ENCODE measurements at regions not wholly inside any gene's neighbourhood (a gene's known extent, or its start where the extent isn't known, plus 50 kb on each side); places are given as distances from the start of the nearest gene placed in this dataset.

DNA sequence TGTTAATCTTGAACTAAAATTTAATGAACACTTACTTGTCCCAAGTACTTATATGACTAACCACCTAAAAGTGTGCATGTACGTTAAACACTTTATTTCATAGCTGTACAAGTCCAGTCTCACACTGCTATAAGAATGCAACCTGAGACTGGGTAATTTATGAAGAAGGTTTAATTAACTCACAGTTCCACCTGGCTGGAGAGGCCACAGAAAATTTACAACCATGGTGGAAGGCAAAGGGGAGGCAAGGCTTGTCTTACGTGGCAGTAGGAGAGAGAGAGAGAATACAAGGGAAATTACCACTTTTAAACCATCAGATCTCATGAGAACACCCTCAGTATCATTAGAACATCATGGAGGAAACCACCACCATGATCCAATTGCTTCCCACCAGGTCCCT lies 748.7 kb upstream of the HS3ST1 start:
- Histone ChIP-seq H3K27me3 (ENCODE audit: control insufficient read depth, extremely low read depth, insufficient read depth, low read length) (no peaks in the 10 kb centered on the region), H2AFZ (ENCODE audit: control insufficient read depth, low read length) (no peak overlapping the region), H3K36me3 (ENCODE audit: control insufficient read depth in 2 of 2, extremely low read depth in 1 of 2, insufficient read depth in 2 of 2, low read length in 2 of 2) (no peaks in the 10 kb centered on the region), H3K79me2 (ENCODE audit: control insufficient read depth, insufficient read depth, low read length) (no peaks in the 10 kb centered on the region), H3K9me1 (ENCODE audit: control insufficient read depth, extremely low read depth, insufficient read depth, low read length) (no peaks in the 10 kb centered on the region), H3K4me2 (ENCODE audit: control insufficient read depth, extremely low read depth, insufficient read depth, low read depth, low read length) (no peak overlapping the region), H3K9ac (ENCODE audit: control insufficient read depth, extremely low read depth, insufficient read depth, low read length) (no peak overlapping the region), H3K4me1 (ENCODE audit: control insufficient read depth, extremely low read depth, insufficient read depth, low read length) (no peaks in the 10 kb centered on the region), H3K4me3 (ENCODE audit: control insufficient read depth in 2 of 3, extremely low read depth in 1 of 3, insufficient read depth in 2 of 3, low read depth in 1 of 3, low read length in 3 of 3) (no peak overlapping the region), H3K9me3 (ENCODE audit: control insufficient read depth, low read depth, low read length) (no peaks in the 10 kb centered on the region), H3K27ac (ENCODE audit: control insufficient read depth, insufficient read depth, low read length) (no peak overlapping the region), H4K20me1 (ENCODE audit: control insufficient read depth, extremely low read depth, insufficient read depth, low read length) (no peaks in the 10 kb centered on the region)
- no peak for FAIRE-seq
- no peak for DNase-seq (ENCODE audit: low read depth, low spot score)
- dilution Hi-C loops (cut with MboI; ENCODE audit: extremely low pct_ligation_motif_present, low sequenced_read_pairs) = no loop called here
- no peak for TF ChIP-seq EZH2 (IDR thresholded peaks at IDR 0.05; ENCODE audit: low read length)
- TF ChIP-seq, protein P1, sequence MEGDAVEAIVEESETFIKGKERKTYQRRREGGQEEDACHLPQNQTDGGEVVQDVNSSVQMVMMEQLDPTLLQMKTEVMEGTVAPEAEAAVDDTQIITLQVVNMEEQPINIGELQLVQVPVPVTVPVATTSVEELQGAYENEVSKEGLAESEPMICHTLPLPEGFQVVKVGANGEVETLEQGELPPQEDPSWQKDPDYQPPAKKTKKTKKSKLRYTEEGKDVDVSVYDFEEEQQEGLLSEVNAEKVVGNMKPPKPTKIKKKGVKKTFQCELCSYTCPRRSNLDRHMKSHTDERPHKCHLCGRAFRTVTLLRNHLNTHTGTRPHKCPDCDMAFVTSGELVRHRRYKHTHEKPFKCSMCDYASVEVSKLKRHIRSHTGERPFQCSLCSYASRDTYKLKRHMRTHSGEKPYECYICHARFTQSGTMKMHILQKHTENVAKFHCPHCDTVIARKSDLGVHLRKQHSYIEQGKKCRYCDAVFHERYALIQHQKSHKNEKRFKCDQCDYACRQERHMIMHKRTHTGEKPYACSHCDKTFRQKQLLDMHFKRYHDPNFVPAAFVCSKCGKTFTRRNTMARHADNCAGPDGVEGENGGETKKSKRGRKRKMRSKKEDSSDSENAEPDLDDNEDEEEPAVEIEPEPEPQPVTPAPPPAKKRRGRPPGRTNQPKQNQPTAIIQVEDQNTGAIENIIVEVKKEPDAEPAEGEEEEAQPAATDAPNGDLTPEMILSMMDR (optimal IDR thresholded peaks at IDR 0.05 in 1 of 3, IDR thresholded peaks at IDR 0.05 in 1 of 3, conservative IDR thresholded peaks at IDR 0.05 in 1 of 3; ENCODE audit: extremely low read depth in 1 of 3, insufficient read depth in 2 of 3, low read length in 3 of 3) = no peak

DNA sequence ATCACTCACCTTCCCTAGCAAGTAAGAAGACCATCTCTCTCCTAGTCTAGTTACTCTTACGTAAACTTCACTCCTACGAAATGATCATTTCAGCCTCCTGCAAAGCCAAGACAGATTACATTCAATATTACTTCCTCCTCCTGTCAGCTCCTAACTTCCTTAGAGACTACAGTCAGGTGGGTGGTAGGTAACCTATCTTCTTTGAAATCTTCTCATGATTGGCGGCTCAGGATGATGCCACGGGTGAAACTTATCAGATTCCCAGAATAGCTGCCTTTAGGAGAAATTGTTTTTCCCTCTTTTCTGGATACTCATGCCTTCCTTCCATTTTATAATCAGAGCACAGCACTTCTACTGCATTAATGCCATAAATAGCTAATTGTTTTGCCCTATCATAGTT lies 744.8 kb upstream of the HS3ST1 start:
- H3K27me3 ChIP-seq (ENCODE audit: control insufficient read depth, extremely low read depth, insufficient read depth, low read length) = no peaks in the 10 kb centered on the region
- DNase-seq (ENCODE audit: low read depth, low spot score) = no peak
- no peaks in the 10 kb centered on the region for H3K4me1 ChIP-seq (ENCODE audit: control insufficient read depth, extremely low read depth, insufficient read depth, low read length)
- FAIRE-seq = no peak
- TF ChIP-seq, protein P1 (optimal IDR thresholded peaks at IDR 0.05 in 1 of 3, IDR thresholded peaks at IDR 0.05 in 1 of 3, conservative IDR thresholded peaks at IDR 0.05 in 1 of 3; ENCODE audit: extremely low read depth in 1 of 3, insufficient read depth in 2 of 3, low read length in 3 of 3) = no peak
- TF ChIP-seq EZH2 (IDR thresholded peaks at IDR 0.05; ENCODE audit: low read length) = no peak
- no peak overlapping the region for H3K27ac ChIP-seq (ENCODE audit: control insufficient read depth, insufficient read depth, low read length)
- no peak overlapping the region for H2AFZ ChIP-seq (ENCODE audit: control insufficient read depth, low read length)
- no peaks in the 10 kb centered on the region for H3K9me3 ChIP-seq (ENCODE audit: control insufficient read depth, low read depth, low read length)
- H3K9me1 ChIP-seq (ENCODE audit: control insufficient read depth, extremely low read depth, insufficient read depth, low read length) = no peaks in the 10 kb centered on the region
- no peak overlapping the region for H3K4me3 ChIP-seq (ENCODE audit: control insufficient read depth in 2 of 3, extremely low read depth in 1 of 3, insufficient read depth in 2 of 3, low read depth in 1 of 3, low read length in 3 of 3)
- H4K20me1 ChIP-seq (ENCODE audit: control insufficient read depth, extremely low read depth, insufficient read depth, low read length) = no peaks in the 10 kb centered on the region
- no peak overlapping the region for H3K9ac ChIP-seq (ENCODE audit: control insufficient read depth, extremely low read depth, insufficient read depth, low read length)
- H3K4me2 ChIP-seq (ENCODE audit: control insufficient read depth, extremely low read depth, insufficient read depth, low read depth, low read length) = no peak overlapping the region
- H3K36me3 ChIP-seq (ENCODE audit: control insufficient read depth in 2 of 2, extremely low read depth in 1 of 2, insufficient read depth in 2 of 2, low read length in 2 of 2) = no peaks in the 10 kb centered on the region
- H3K79me2 ChIP-seq (ENCODE audit: control insufficient read depth, insufficient read depth, low read length) = no peaks in the 10 kb centered on the region
- dilution Hi-C loops (cut with MboI; ENCODE audit: extremely low pct_ligation_motif_present, low sequenced_read_pairs) = no loop called here

All from keratinocyte (primary cell).